Left lung (tissue), 4 donors: ENCODE measurements at regions not wholly inside any gene's neighbourhood (a gene's known extent, or its start where the extent isn't known, plus 50 kb on each side); places are given as distances from the start of the nearest gene placed in this dataset.

Source experiments
- ATAC-seq: fragments of 200-7000 bp; cut with Tn5 transposase; one replicate; pipeline ENCODE4 v1.9.1; 2020; ENCODE audit warnings: moderate library complexity
- DNase-seq, 4 donors: peaks; one replicate each; pipeline ENCODE4 v3.0.0-alpha.2; 2013 to 2020
- H3K27ac ChIP-seq, 2 donors: fragments of 200-600 bp; sonication (generic) in 1 of 2; one replicate each; pipeline versions ENCODE4 v1.5.0 to v1.8.0; 2020 to 2021
- H3K27me3 ChIP-seq, 2 donors: fragments of 200-600 bp; sonication (generic) in 1 of 2; one replicate each; pipeline versions ENCODE4 v1.5.0 to v1.8.0; 2020 to 2021
- H3K36me3 ChIP-seq, 2 donors: fragments of 200-600 bp; sonication (generic) in 1 of 2; one replicate each; pipeline versions ENCODE4 v1.5.0 to v1.8.0; 2020 to 2021
- H3K4me1 ChIP-seq, 2 donors: fragments of 200-600 bp; one replicate each; pipeline ENCODE4 v1.8.0; 2021
- H3K4me3 ChIP-seq, 2 donors: fragments of 200-600 bp; sonication (generic) in 1 of 2; one replicate each; pipeline versions ENCODE4 v1.5.0 to v1.8.0; 2020 to 2021; ENCODE audit warnings: mild to moderate bottlenecking in 1 of 2
- H3K9me3 ChIP-seq, 2 donors: fragments of 200-600 bp; sonication (generic) in 1 of 2; one replicate each; pipeline versions ENCODE4 v1.5.0 to v1.8.0; 2020 to 2021
- intact Hi-C, 2 donors: fragments of 100-400 bp; cut with DNase I; formaldehyde crosslinking; loops; one replicate each; pipeline versions ENCODE4 v1.11.2 to v1.14.2; 2022
- TF ChIP-seq, protein P1 (sequence below), 2 donors: fragments of 200-600 bp; sonication (generic) in 1 of 2; IDR thresholded peaks; one replicate each; pipeline versions ENCODE4 v1.5.0 to v1.8.0; 2021; ENCODE audit warnings: antibody characterized with exemption in 2 of 2
- donor health status: DM: no; HTN: yes; CAD: no.
- donor health status: DM: no; HTN: no; CAD: no.

- Histone ChIP-seq H3K27ac (no peak overlapping the region), H3K27me3 (no peaks in the 10 kb centered on the region), H3K9me3 (no peaks in the 10 kb centered on the region), H3K4me3 (no peak overlapping the region), H3K36me3 (no peaks in the 10 kb centered on the region), H3K4me1 (no peaks in the 10 kb centered on the region)
- no peak for ATAC-seq
- DNase-seq, result no peak
- intact Hi-C loops, result no loop called here
- TF ChIP-seq, protein P1, sequence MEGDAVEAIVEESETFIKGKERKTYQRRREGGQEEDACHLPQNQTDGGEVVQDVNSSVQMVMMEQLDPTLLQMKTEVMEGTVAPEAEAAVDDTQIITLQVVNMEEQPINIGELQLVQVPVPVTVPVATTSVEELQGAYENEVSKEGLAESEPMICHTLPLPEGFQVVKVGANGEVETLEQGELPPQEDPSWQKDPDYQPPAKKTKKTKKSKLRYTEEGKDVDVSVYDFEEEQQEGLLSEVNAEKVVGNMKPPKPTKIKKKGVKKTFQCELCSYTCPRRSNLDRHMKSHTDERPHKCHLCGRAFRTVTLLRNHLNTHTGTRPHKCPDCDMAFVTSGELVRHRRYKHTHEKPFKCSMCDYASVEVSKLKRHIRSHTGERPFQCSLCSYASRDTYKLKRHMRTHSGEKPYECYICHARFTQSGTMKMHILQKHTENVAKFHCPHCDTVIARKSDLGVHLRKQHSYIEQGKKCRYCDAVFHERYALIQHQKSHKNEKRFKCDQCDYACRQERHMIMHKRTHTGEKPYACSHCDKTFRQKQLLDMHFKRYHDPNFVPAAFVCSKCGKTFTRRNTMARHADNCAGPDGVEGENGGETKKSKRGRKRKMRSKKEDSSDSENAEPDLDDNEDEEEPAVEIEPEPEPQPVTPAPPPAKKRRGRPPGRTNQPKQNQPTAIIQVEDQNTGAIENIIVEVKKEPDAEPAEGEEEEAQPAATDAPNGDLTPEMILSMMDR (IDR thresholded peaks at IDR 0.05), result no peak
Observed at GRCh38 chr9:115627511-115627910, 509.6 kb upstream of the TNC start.

DNA sequence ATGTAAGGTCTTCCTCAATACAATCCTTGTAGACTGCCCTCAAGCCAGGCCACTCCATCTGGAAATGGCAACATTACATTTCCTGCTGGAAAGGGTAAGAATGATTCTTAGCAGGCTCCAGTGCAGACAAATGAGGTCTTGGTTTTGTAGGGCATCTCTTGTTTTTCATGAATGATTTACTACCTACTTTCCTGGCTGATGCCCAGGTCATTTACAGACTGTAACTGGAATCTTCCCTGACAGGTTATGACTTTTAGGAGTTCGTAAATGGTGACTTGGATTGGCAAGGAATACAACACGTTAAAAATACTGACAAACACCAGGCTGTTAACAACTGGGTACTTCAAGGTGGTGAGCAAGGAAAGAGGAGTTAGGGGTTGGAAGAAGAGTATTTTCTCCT lies 510.5 kb upstream of the TNC start:
- TF ChIP-seq, protein P1 (IDR thresholded peaks at IDR 0.05), result no peak
- H3K4me1 ChIP-seq, result no peaks in the 10 kb centered on the region
- no peak for DNase-seq
- no peak overlapping the region for H3K4me3 ChIP-seq
- intact Hi-C loops, result no loop called here
- H3K36me3 ChIP-seq, result no peaks in the 10 kb centered on the region
- ATAC-seq, result no peak
- no peaks in the 10 kb centered on the region for H3K27me3 ChIP-seq
- no peak overlapping the region for H3K27ac ChIP-seq
- no peaks in the 10 kb centered on the region for H3K9me3 ChIP-seq

DNA sequence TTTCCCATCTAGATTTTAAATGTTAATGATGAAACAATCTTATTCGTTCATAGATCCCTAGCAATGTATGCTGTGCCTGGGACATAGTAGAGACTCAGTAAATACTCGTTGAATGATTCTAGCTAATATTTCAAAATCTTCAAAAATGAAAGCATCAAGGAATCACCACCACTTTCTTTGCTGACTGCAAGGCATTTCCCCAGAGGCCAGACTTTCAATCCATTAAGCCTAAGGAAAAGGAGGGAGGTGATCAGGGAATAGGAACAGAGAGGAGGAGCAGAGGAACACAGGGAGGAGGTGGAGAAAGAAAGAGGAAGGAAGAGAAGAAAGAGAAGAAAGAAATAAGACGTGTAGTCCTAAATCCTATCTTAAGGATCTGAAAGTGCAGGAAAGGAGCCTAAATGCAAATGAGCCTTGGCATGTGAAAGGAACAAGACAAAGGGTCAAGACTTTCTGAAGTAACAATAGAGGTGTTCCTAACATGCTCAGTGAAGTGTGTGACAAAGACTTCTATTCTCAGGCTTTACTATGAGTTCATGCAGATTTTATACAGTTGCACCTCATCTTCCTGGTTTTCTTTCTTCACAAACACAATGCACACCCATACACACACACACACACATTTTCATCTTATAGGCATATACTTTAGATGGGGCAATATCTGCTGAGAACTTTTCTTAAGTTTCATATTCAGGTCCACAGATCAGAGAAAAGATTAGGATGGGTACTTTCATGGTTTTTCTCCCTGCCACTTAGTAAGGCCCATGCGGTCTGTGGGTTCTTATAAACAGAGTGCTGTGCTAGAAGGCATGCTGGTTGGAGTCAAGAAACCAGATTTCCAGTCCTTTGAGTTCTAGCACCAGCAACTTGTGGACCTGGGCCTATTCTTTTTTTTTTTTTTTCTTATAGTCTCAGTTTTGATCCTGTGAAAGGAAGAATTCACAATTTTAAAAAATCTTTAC lies 512.2 kb upstream of the TNC start:
- Histone ChIP-seq H3K27me3 (no peaks in the 10 kb centered on the region), H3K36me3 (no peaks in the 10 kb centered on the region), H3K4me3 (no peak overlapping the region), H3K4me1 (no peaks in the 10 kb centered on the region), H3K27ac (no peak overlapping the region), H3K9me3 (no peaks in the 10 kb centered on the region)
- DNase-seq, result no peak
- intact Hi-C loops, result no loop called here
- ATAC-seq, result no peak
- TF ChIP-seq, protein P1 (IDR thresholded peaks at IDR 0.05), result no peak

- Histone ChIP-seq H3K27me3 (no peaks in the 10 kb centered on the region), H3K4me1 (no peaks in the 10 kb centered on the region), H3K36me3 (no peaks in the 10 kb centered on the region), H3K27ac (no peak overlapping the region), H3K9me3 (no peaks in the 10 kb centered on the region), H3K4me3 (no peak overlapping the region)
- intact Hi-C loops, result no loop called here
- no peak for DNase-seq
- TF ChIP-seq, protein P1 (IDR thresholded peaks at IDR 0.05), result no peak
- no peak for ATAC-seq
Observed at GRCh38 chr9:115632391-115632790, 514.4 kb upstream of the TNC start.

GRCh38 chr9:115633104-115633503 lies 515.1 kb upstream of the TNC start:
- ATAC-seq (no peak), DNase-seq (no peak)
- TF ChIP-seq, protein P1 (IDR thresholded peaks at IDR 0.05), result no peak
- H3K27me3 ChIP-seq, result no peaks in the 10 kb centered on the region
- H3K4me3 ChIP-seq, result no peak overlapping the region
- intact Hi-C loops, result no loop called here
- no peak overlapping the region for H3K27ac ChIP-seq
- no peaks in the 10 kb centered on the region for H3K36me3 ChIP-seq
- H3K9me3 ChIP-seq, result no peaks in the 10 kb centered on the region
- H3K4me1 ChIP-seq, result no peaks in the 10 kb centered on the region
